HCT116 (cell line): ENCODE measurements at regions not wholly inside any gene's neighbourhood (a gene's known extent, or its start where the extent isn't known, plus 50 kb on each side); places are given as distances from the start of the nearest gene placed in this dataset.

Experiments used
- CTCF ChIP-seq, 3 experiments: fragments of 200-600 bp in 1 of 3; sonication (generic) in 1 of 3; IDR thresholded peaks in 2 of 3; conservative IDR thresholded peaks in 1 of 3; 2 replicates each; pipeline ENCODE4 v1.5.1; 2012 to 2017; ENCODE audit warnings: low read depth in 2 of 3, low read length in 2 of 3, antibody characterized with exemption in 1 of 3, borderline replicate concordance in 1 of 3, control low read depth in 1 of 3, mild to moderate bottlenecking in 1 of 3, mixed read lengths in 1 of 3, mixed run types in 1 of 3, moderate library complexity in 1 of 3; ENCODE audit not compliant: insufficient read depth in 1 of 3
- EZH2 ChIP-seq: fragments of 200-600 bp; sonication (generic); IDR thresholded peaks from 2 replicates; pipeline ENCODE4 v1.6.1; 2017; ENCODE audit warnings: antibody characterized with exemption, mixed run types
- JUND ChIP-seq: IDR thresholded peaks from 2 replicates; pipeline ENCODE4 v1.6.1; 2012
- POLR2A ChIP-seq: IDR thresholded peaks from 2 replicates; pipeline ENCODE4 v1.7.0; 2011; ENCODE audit warnings: borderline replicate concordance; ENCODE audit not compliant: insufficient read depth, insufficient read length; ENCODE audit errors: extremely low read depth
- POLR2AphosphoS5 ChIP-seq: IDR thresholded peaks from 2 replicates; pipeline ENCODE4 v1.6.1; 2011; ENCODE audit warnings: mild to moderate bottlenecking, low read depth, low read length, moderate library complexity

- TF ChIP-seq EZH2 (no peak), JUND (no peak), CTCF (IDR thresholded peaks at IDR 0.05 in 2 of 3, conservative IDR thresholded peaks at IDR 0.05 in 1 of 3; ENCODE audit: borderline replicate concordance in 1 of 3, insufficient read depth in 1 of 3, low read depth in 2 of 3, low read length in 2 of 3) (no peak), POLR2AphosphoS5 (no peak), POLR2A (no peak)
Measured at GRCh38 chr20:53795170-53795569, 201.5 kb upstream of the ZNF217 start.
